ENCODE measurements at regions not wholly inside any gene's neighbourhood (a gene's known extent, or its start where the extent isn't known, plus 50 kb on each side); places are given as distances from the start of the nearest gene placed in this dataset.

DNA sequence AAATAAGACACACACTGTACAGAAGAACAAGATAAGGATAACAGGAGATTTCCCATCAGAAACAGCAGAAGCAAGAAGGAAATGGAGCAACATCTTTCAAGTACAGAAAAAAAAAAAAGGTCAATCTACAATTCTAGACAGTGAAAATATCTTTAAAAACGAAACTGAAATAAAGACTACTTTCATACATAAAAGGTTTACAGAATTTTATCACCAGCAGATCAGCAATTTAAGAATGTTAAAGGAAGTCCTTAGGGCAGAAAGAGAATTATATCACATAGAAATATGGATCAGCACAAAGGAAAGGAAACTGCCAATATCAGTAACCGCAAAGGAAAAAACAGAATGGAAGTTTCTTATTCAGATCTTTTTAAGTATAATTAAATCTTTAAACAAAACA, 931.0 kb downstream of the EPHA4 start:
- no peak overlapping the region for H3K4me2 ChIP-seq (ENCODE audit: insufficient read depth, insufficient read length, low read length)
- H2BK5ac ChIP-seq (ENCODE audit: insufficient read length, low read length): no peak overlapping the region
- H3K79me1 ChIP-seq (ENCODE audit: insufficient read depth, low read depth, low read length, poor library complexity, severe bottlenecking): no peaks in the 10 kb centered on the region
- Mint-ChIP-seq H3K4me1 (peaks cover 9 to 10% of the 10 kb centered on the region in 2 experiments), H3K27me3 (ENCODE audit: low read depth) (no peaks in the 10 kb centered on the region), H3K4me3 (no peak overlapping the region), H3K9me3 (no peaks in the 10 kb centered on the region), H3K36me3 (ENCODE audit: insufficient read depth in 1 of 3, low read depth in 3 of 3) (no peaks in the 10 kb centered on the region), H3K27ac (no peak overlapping the region)
- H4K91ac ChIP-seq (ENCODE audit: insufficient read length, low read depth, low read length): no peak overlapping the region
- H3K18ac ChIP-seq (ENCODE audit: insufficient read length, low read depth, low read length): no peak overlapping the region
- no peak overlapping the region for H4K8ac ChIP-seq (replicated peaks; ENCODE audit: insufficient read length, low read depth, low read length)
- no peak overlapping the region for H3T11ph ChIP-seq (ENCODE audit: low read length)
- H3K9me3 ChIP-seq (ENCODE audit: control insufficient read depth, low read depth, low read length): no peaks in the 10 kb centered on the region
- TF ChIP-seq, protein P1, sequence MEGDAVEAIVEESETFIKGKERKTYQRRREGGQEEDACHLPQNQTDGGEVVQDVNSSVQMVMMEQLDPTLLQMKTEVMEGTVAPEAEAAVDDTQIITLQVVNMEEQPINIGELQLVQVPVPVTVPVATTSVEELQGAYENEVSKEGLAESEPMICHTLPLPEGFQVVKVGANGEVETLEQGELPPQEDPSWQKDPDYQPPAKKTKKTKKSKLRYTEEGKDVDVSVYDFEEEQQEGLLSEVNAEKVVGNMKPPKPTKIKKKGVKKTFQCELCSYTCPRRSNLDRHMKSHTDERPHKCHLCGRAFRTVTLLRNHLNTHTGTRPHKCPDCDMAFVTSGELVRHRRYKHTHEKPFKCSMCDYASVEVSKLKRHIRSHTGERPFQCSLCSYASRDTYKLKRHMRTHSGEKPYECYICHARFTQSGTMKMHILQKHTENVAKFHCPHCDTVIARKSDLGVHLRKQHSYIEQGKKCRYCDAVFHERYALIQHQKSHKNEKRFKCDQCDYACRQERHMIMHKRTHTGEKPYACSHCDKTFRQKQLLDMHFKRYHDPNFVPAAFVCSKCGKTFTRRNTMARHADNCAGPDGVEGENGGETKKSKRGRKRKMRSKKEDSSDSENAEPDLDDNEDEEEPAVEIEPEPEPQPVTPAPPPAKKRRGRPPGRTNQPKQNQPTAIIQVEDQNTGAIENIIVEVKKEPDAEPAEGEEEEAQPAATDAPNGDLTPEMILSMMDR (conservative IDR thresholded peaks at IDR 0.05): no peak
- H4K5ac ChIP-seq (ENCODE audit: insufficient read length, low read depth, low read length): no peak overlapping the region
- no peak overlapping the region for H3K4ac ChIP-seq (ENCODE audit: low read depth, low read length)
- no peaks in the 10 kb centered on the region for H3K79me2 ChIP-seq (ENCODE audit: insufficient read depth, low read length)
- H2BK12ac ChIP-seq (ENCODE audit: insufficient read length, low read depth, low read length): no peak overlapping the region
- no peak overlapping the region for H3K27ac ChIP-seq (ENCODE audit: insufficient read length, low read depth, low read length)
- no peak overlapping the region for H3K9ac ChIP-seq (ENCODE audit: extremely low read depth, insufficient read length, low read length)
- no peak for DNase-seq
- H4K20me1 ChIP-seq (ENCODE audit: control insufficient read depth, insufficient read depth, insufficient read length): no peaks in the 10 kb centered on the region
- H2AFZ ChIP-seq (ENCODE audit: low read length): no peak overlapping the region
- no peaks in the 10 kb centered on the region for H3K27me3 ChIP-seq (ENCODE audit: insufficient read depth, low read length)
- no peak overlapping the region for H2BK120ac ChIP-seq (ENCODE audit: low read depth, low read length, poor library complexity, severe bottlenecking)
- H3K4me1 ChIP-seq (ENCODE audit: insufficient read depth, low read length): no peaks in the 10 kb centered on the region; the same call in 1 of the 2 replicates
- H2BK15ac ChIP-seq (ENCODE audit: low read depth, low read length): no peak overlapping the region
- WGBS (ENCODE audit: extremely low coverage, insufficient read length, low lambda C conversion rate): no CpG with 5 or more reads among the region's 2 CpGs
- no peak overlapping the region for H3K23ac ChIP-seq (ENCODE audit: insufficient read length, low read depth, low read length)
- H2AK5ac ChIP-seq (ENCODE audit: insufficient read length, low read length): no peak overlapping the region
- no peak overlapping the region for H2BK20ac ChIP-seq (ENCODE audit: low read depth, low read length, poor library complexity, severe bottlenecking)
- H3K23me2 ChIP-seq (ENCODE audit: insufficient read length, low read depth, low read length, poor library complexity, severe bottlenecking): no peaks in the 10 kb centered on the region
- H3K14ac ChIP-seq (ENCODE audit: insufficient read depth, low read length): no peak overlapping the region
- no peak overlapping the region for H3K56ac ChIP-seq (ENCODE audit: insufficient read length, low read depth, low read length)
